IPS-20b (cell line): ENCODE measurements at regions not wholly inside any gene's neighbourhood (a gene's known extent, or its start where the extent isn't known, plus 50 kb on each side); places are given as distances from the start of the nearest gene placed in this dataset.
"Not testable (repeated sequence)": the region's sequence is repeated elsewhere in the genome, so short reads cannot be mapped to it uniquely, and the experiment has no call there.

Experiments used
- H3K27ac ChIP-seq: one replicate; pipeline ENCODE4 v1.5.1; 2013; ENCODE audit warnings: low read length
- H3K27me3 ChIP-seq: 2 replicates; pipeline ENCODE4 v1.6.1; 2013; ENCODE audit warnings: mild to moderate bottlenecking, low read length, inconsistent platforms; ENCODE audit not compliant: insufficient read depth
- H3K36me3 ChIP-seq: 2 replicates; pipeline ENCODE4 v1.6.1; 2013; ENCODE audit warnings: low read depth, mild to moderate bottlenecking, inconsistent platforms, low read length, moderate library complexity; ENCODE audit not compliant: insufficient read depth
- H3K4me1 ChIP-seq: 2 replicates; pipeline ENCODE4 v1.6.1; 2013; ENCODE audit warnings: mild to moderate bottlenecking, control low read depth, inconsistent platforms, low read length, moderate library complexity; ENCODE audit not compliant: insufficient read depth
- H3K4me3 ChIP-seq: 2 replicates; pipeline ENCODE4 v1.5.1; 2013; ENCODE audit warnings: mild to moderate bottlenecking, low read length, inconsistent platforms
- H3K9ac ChIP-seq: 2 replicates; pipeline ENCODE4 v1.6.1; 2013; ENCODE audit warnings: low read depth, mild to moderate bottlenecking, inconsistent platforms, low read length, moderate library complexity
- H3K9me3 ChIP-seq: 2 replicates; pipeline ENCODE4 v1.6.1; 2013; ENCODE audit warnings: mild to moderate bottlenecking, low read depth, low read length, inconsistent platforms; ENCODE audit not compliant: insufficient read depth

DNA sequence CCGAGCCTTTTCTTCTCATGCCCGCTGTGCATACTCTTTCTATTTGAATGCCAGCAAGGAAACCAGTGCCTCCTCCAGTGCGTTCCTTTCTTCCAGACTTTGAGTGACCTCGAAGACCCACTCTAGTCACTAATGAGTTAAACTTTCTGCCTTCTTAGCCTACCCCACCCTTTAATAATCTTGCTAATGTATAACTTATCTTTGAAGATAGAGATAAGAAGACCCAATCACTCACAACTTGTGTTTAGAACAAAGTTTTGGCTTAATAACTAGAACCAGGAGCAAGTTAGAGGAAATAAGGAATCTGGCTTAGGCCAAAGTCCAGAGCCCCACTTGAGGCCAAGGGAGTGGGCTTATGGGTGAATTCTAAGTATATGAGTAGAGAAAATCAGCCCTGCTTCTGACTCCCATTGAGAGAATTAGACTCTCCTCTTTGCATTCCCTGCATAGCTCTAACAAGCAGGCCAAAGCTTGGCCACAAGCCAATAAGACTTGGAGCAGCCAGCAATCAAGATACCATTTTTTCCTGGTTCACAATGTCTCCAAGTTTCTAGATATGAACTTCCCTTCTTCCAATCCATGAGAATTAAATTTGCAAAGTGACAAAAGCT is 181.5 kb upstream of the PIK3R1 start:
- Histone ChIP-seq H3K4me3 (no peak overlapping the region), H3K27ac (no peak overlapping the region)

GRCh38 chr5:68033029-68033428 is 182.5 kb upstream of the PIK3R1 start:
- Histone ChIP-seq H3K27ac (no peak overlapping the region), H3K9me3 (no peaks in the 10 kb centered on the region), H3K4me1 (no peaks in the 10 kb centered on the region), H3K36me3 (no peaks in the 10 kb centered on the region), H3K27me3 (no peaks in the 10 kb centered on the region), H3K9ac (no peak overlapping the region), H3K4me3 (no peak overlapping the region)

More for the DNA sequence above, 181.5 kb upstream of the PIK3R1 start:
- Histone ChIP-seq H3K36me3 (no peaks in the 10 kb centered on the region), H3K4me1 (no peaks in the 10 kb centered on the region), H3K9me3 (no peaks in the 10 kb centered on the region), H3K9ac (no peak overlapping the region), H3K27me3 (no peaks in the 10 kb centered on the region)

DNA sequence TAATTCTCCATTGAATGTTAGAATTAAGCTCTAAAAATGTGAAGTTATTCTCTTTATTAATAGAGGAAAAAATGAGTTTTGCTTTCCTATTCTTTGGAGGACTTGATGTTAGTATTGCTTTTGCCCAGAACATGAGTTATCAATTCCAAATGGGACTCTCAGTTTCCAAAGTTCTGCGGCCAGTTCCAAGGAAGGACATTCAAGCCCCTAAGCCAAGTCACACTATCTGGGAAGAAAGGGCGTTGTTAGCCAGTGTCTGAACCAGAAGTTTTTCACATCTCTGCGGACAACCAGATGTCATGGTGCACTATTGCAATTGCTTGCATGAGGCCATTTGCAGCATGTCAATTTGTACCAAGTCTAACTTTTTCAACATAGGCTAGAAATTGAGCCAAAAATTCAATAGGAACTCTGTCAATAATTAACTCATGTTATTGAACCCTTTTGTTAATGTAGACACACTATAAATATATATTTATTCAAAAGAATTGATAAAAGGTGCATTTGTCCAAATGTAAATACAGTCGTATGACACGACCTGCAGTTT is 183.3 kb upstream of the PIK3R1 start:
- Histone ChIP-seq H3K9ac (no peak overlapping the region), H3K4me3 (no peak overlapping the region)

GRCh38 chr5:68028131-68028727 is 187.3 kb upstream of the PIK3R1 start:
- H3K36me3 ChIP-seq, result no peaks in the 10 kb centered on the region
- no peaks in the 10 kb centered on the region for H3K9me3 ChIP-seq
- H3K4me1 ChIP-seq, result peaks cover 7% of the 10 kb centered on the region
- no peak overlapping the region for H3K9ac ChIP-seq
- H3K27me3 ChIP-seq, result no peaks in the 10 kb centered on the region
- H3K4me3 ChIP-seq, result no peak overlapping the region
- H3K27ac ChIP-seq, result no peak overlapping the region

More for the DNA sequence above, 183.3 kb upstream of the PIK3R1 start:
- Histone ChIP-seq H3K27me3 (no peaks in the 10 kb centered on the region), H3K4me1 (no peaks in the 10 kb centered on the region), H3K27ac (no peak overlapping the region), H3K9me3 (no peaks in the 10 kb centered on the region), H3K36me3 (no peaks in the 10 kb centered on the region)

- no peak overlapping the region for H3K9ac ChIP-seq
- no peak overlapping the region for H3K27ac ChIP-seq
- H3K9me3 ChIP-seq, result no peaks in the 10 kb centered on the region
- H3K4me1 ChIP-seq, result peaks cover 13% of the 10 kb centered on the region
- no peaks in the 10 kb centered on the region for H3K27me3 ChIP-seq
- no peak overlapping the region for H3K4me3 ChIP-seq
- H3K36me3 ChIP-seq, result no peaks in the 10 kb centered on the region
Measured at GRCh38 chr5:68027519-68027918, 188.0 kb upstream of the PIK3R1 start.

DNA sequence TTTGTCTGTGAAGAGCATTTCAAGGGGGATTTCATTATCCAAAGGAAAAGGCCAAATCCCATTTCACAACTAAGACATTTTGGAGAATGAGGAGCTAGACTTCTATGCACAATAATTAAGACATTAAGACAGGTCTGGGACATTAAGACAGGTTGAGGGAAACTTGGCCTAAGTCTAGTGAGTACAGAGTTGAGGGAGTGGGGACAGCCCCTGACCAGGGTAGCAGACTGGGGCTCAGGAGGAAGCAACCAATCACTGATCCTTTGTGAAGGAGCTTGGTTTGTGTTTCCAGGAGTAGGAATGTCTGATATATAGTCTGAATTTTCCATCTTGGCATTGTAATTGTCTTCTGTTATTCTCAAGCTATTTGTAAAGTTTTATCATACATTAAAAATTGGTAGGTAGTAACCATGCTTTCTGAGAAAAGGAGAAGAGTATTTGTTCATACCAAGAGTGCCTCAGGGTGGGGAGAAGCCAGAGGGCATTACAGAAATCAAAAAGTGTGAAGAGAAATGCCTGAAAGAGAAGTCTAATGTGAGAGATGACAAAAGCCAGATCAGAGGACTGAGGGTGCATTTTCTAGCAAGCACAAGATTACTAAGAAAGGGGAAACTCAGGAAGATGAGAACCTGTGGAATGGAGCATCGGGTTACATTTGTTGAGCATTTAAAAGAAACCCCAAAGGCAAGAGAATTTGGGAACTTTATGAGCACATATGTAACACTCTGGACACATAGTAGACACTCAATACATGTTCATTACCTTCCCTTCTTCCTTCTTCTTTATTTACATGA is 189.3 kb upstream of the PIK3R1 start:
- Histone ChIP-seq H3K9me3 (no peaks in the 10 kb centered on the region), H3K36me3 (no peaks in the 10 kb centered on the region), H3K27me3 (no peaks in the 10 kb centered on the region), H3K9ac (no peak overlapping the region), H3K4me1 (peaks cover 20% of the 10 kb centered on the region), H3K27ac (no peak overlapping the region), H3K4me3 (no peak overlapping the region)

DNA sequence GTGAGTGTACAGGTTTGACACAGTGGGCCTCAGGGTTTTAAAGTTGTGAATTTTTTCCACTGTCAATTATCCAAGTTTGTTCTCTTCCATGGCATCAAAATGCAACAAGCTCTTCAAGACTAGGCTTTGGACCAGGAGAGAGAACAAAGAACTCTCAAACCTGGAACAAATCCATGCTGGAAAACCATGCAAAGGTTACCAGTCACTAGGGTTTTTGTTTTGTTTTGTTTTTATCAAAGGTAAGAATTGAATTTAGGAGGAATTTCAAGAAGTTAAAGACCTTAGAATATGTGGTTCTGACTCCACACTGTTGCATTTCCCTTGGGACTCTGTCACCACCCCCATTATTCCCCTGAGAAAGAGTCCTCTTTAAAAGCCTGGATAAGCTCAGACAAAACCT is 191.1 kb upstream of the PIK3R1 start:
- no peaks in the 10 kb centered on the region for H3K27me3 ChIP-seq
- no peak overlapping the region for H3K27ac ChIP-seq
- H3K36me3 ChIP-seq, result no peaks in the 10 kb centered on the region
- no peaks in the 10 kb centered on the region for H3K9me3 ChIP-seq
- peaks cover 20% of the 10 kb centered on the region for H3K4me1 ChIP-seq
- no peak overlapping the region for H3K4me3 ChIP-seq
- no peak overlapping the region for H3K9ac ChIP-seq

- Histone ChIP-seq H3K4me1 (peaks cover 20% of the 10 kb centered on the region), H3K9me3 (no peaks in the 10 kb centered on the region), H3K9ac (no peak overlapping the region), H3K27me3 (no peaks in the 10 kb centered on the region), H3K4me3 (no peak overlapping the region), H3K36me3 (no peaks in the 10 kb centered on the region), H3K27ac (no peak overlapping the region)
Measured at GRCh38 chr5:68021916-68022315, 193.6 kb upstream of the PIK3R1 start.

- Histone ChIP-seq H3K27me3 (no peaks in the 10 kb centered on the region), H3K9me3 (no peaks in the 10 kb centered on the region), H3K27ac (no peak overlapping the region), H3K4me1 (peaks cover 13% of the 10 kb centered on the region; the same call in 1 of the 2 replicates), H3K36me3 (no peaks in the 10 kb centered on the region), H3K4me3 (no peak overlapping the region), H3K9ac (no peak overlapping the region)
Measured at GRCh38 chr5:68021227-68021626, 194.3 kb upstream of the PIK3R1 start.

DNA sequence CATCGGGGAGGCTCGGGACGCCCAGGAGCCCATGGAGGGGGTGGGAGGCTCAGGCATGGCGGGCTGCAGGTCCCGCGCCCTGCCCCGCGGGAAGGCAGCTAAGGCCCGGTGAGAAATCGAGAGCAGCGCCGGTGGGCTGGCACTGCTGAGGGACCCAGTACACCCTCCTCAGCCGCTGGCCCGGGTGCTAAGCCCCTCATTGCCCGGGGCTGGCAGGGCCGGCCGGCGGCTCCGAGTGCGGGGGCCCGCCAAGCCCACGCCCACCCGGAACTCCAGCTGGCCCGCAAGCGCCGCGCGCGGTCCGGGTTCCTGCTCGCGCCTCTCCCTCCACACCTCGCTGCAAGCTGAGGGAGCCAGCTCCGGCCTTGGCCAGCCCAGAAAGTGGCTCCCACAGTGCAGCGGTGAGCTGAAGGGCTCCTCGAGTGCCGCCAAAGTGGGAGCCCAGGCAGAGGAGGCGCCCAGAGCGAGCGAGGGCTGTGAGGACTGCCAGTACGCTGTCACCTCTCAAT is 195.0 kb upstream of the PIK3R1 start:
- not testable (repeated sequence) for H3K36me3 ChIP-seq, H3K27me3 ChIP-seq, H3K9me3 ChIP-seq, H3K27ac ChIP-seq, H3K9ac ChIP-seq, H3K4me3 ChIP-seq
- peaks cover 13% of the 10 kb centered on the region; the same call in 1 of the 2 replicates for H3K4me1 ChIP-seq

- Histone ChIP-seq H3K27ac (no peak overlapping the region), H3K9ac (no peak overlapping the region), H3K4me1 (no peaks in the 10 kb centered on the region), H3K4me3 (no peak overlapping the region), H3K27me3 (no peaks in the 10 kb centered on the region), H3K9me3 (no peaks in the 10 kb centered on the region), H3K36me3 (no peaks in the 10 kb centered on the region)
Measured at GRCh38 chr5:68015381-68016302, 199.9 kb upstream of the PIK3R1 start.
